HepG2 (cell line): ENCODE measurements at regions not wholly inside any gene's neighbourhood (a gene's known extent, or its start where the extent isn't known, plus 50 kb on each side); places are given as distances from the start of the nearest gene placed in this dataset.

Source experiments
- ATAC-seq: fragments of 200-7000 bp; cut with Tn5 transposase; 3 replicates; pipeline ENCODE4 v1.9.1; 2020; ENCODE audit warnings: mild to moderate bottlenecking, moderate library complexity
- BruUV-seq: library from RNA; stranded (reverse); fragments of 400-500 nt; replicated peaks from 2 replicates; lab custom pipeline; 2021; lab: Mats Ljungman, UMichigan
- CTCF ChIA-PET: fragments of 300-600 bp; formaldehyde crosslinking; extraction: SDS; loops from one replicate; lab custom pipeline; 2021; ENCODE audit warnings: low total read pairs, inconsistent platforms, low intra/inter-chr PET ratio; lab: Yijun Ruan, JAX
- POLR2A ChIA-PET: fragments of 350-600 bp; sonication (Branson Sonifier 250); formaldehyde crosslinking; loops from one replicate; lab custom pipeline; 2020; ENCODE audit warnings: antibody characterized with exemption, inconsistent platforms; lab: Yijun Ruan, JAX
- DNase-seq: peaks from one replicate; pipeline ENCODE4 v3.0.0-alpha.2; 2015; ENCODE audit warnings: low spot score
- FAIRE-seq: peaks from 3 replicates; lab custom pipeline; 2011; peaks lifted over from hg19 to GRCh38; lab: Jason Lieb, UNC
- H2AFZ ChIP-seq: one replicate; pipeline ENCODE4 v1.6.1; 2011; ENCODE audit warnings: low read length, inconsistent platforms
- H3K27ac ChIP-seq: fragments of 300-600 bp; 3 replicates; pipeline ENCODE4 v1.8.0; 2011; ENCODE audit warnings: mixed run types, mild to moderate bottlenecking, mixed read lengths, low read length, inconsistent platforms; ENCODE audit not compliant: insufficient read depth; ENCODE audit errors: extremely low read length
- H3K27me3 ChIP-seq, 2 experiments: fragments of 200-600 bp in 1 of 2; 2 replicates in 1 of 2; 3 replicates in 1 of 2; pipeline versions ENCODE4 v1.6.0 to v1.8.0; 2011; ENCODE audit warnings: low read length in 2 of 2, mild to moderate bottlenecking in 2 of 2, moderate library complexity in 2 of 2, inconsistent platforms in 1 of 2; ENCODE audit not compliant: insufficient read depth in 2 of 2, control insufficient read depth in 1 of 2
- H3K36me3 ChIP-seq, 2 experiments: fragments of 200-600 bp in 1 of 2; replicated peaks in 1 of 2; 2 replicates in 1 of 2; 3 replicates in 1 of 2; pipeline versions ENCODE4 v1.5.1 to v1.8.0; 2011; ENCODE audit warnings: low read length in 2 of 2, inconsistent platforms in 1 of 2; ENCODE audit not compliant: insufficient read depth in 2 of 2, control insufficient read depth in 1 of 2
- H3K4me1 ChIP-seq: 2 replicates; pipeline ENCODE4 v1.5.1; 2012; ENCODE audit warnings: low read length, inconsistent platforms; ENCODE audit not compliant: insufficient read depth
- H3K4me2 ChIP-seq: 2 replicates; pipeline ENCODE4 v1.6.0; 2011; ENCODE audit warnings: low read depth, low read length, inconsistent platforms
- H3K4me3 ChIP-seq, 3 experiments: fragments of 200-600 bp in 1 of 3; sonication (generic), shearing (Covaris generic) in 1 of 3; replicated peaks in 1 of 3; 2 replicates each; pipeline ENCODE4 v1.5.1; 2011 to 2016; ENCODE audit warnings: low read length in 3 of 3, inconsistent platforms in 2 of 3, low read depth in 2 of 3, mild to moderate bottlenecking in 2 of 3, control low read depth in 1 of 3, mixed read lengths in 1 of 3; ENCODE audit not compliant: insufficient read depth in 1 of 3
- H3K79me2 ChIP-seq: one replicate; pipeline ENCODE4 v1.6.1; 2011; ENCODE audit warnings: low read length, inconsistent platforms; ENCODE audit not compliant: insufficient read depth
- H3K9ac ChIP-seq: 2 replicates; pipeline ENCODE4 v1.6.0; 2011; ENCODE audit warnings: mild to moderate bottlenecking, low read depth, low read length, inconsistent platforms; ENCODE audit not compliant: insufficient read depth
- H3K9me3 ChIP-seq: 2 replicates; pipeline ENCODE4 v1.5.1; 2012; ENCODE audit warnings: mild to moderate bottlenecking, low read length
- H4K20me1 ChIP-seq: 2 replicates; pipeline ENCODE4 v1.6.0; 2011; ENCODE audit warnings: inconsistent platforms, mild to moderate bottlenecking, low read length, moderate library complexity; ENCODE audit not compliant: insufficient read depth
- ATF7 ChIP-seq, 2 experiments: fragments of 450-650 bp in 1 of 2; sonication (generic) in 1 of 2; formaldehyde crosslinking in 1 of 2; IDR thresholded peaks; 2 replicates each; pipeline versions ENCODE4 v1.4.0 to v1.6.1; 2016 to 2020; ENCODE audit warnings: antibody characterized with exemption in 1 of 2, mild to moderate bottlenecking in 1 of 2, missing genetic modification reagents in 1 of 2
- CEBPB ChIP-seq: IDR thresholded peaks from 2 replicates; pipeline ENCODE4 v1.6.1; 2011; ENCODE audit warnings: low read depth, low read length, improper control_type of control experiment, borderline replicate concordance
- NPAS2 ChIP-seq: sonication (generic); formaldehyde crosslinking; IDR thresholded peaks from 2 replicates; pipeline ENCODE4 v1.8.0; 2022; ENCODE audit warnings: mild to moderate bottlenecking, missing genetic modification reagents, borderline replicate concordance
- PCBP2 ChIP-seq: fragments of 200-400 bp; formaldehyde crosslinking; optimal IDR thresholded peaks from 2 replicates; pipeline ENCODE3; 2018; ENCODE audit warnings: low read length, low read depth; ENCODE audit not compliant: poor library complexity, severe bottlenecking
- RAD51 ChIP-seq: fragments of 450-650 bp; IDR thresholded peaks from 2 replicates; pipeline ENCODE4 v1.6.1; 2016; ENCODE audit warnings: borderline replicate concordance
- RFX5 ChIP-seq: IDR thresholded peaks from 2 replicates; pipeline ENCODE4 v1.6.1; 2011; ENCODE audit warnings: low read depth, low read length, improper control_type of control experiment
- SSRP1 ChIP-seq: IDR thresholded peaks from 2 replicates; pipeline ENCODE4 v1.6.1; 2016; ENCODE audit warnings: control low read depth
- U2AF1 ChIP-seq: fragments of 200-400 bp; formaldehyde crosslinking; optimal IDR thresholded peaks from 2 replicates; pipeline ENCODE3; 2017; ENCODE audit warnings: mild to moderate bottlenecking, low read depth, low read length
- ZNF678 ChIP-seq: sonication (generic); formaldehyde crosslinking; IDR thresholded peaks from 2 replicates; pipeline ENCODE4 v1.4.0; 2020; ENCODE audit warnings: mild to moderate bottlenecking, missing genetic modification reagents
- ZSCAN22 ChIP-seq: sonication (generic); formaldehyde crosslinking; IDR thresholded peaks from 2 replicates; pipeline ENCODE4 v1.4.0; 2020; ENCODE audit warnings: mild to moderate bottlenecking, missing genetic modification reagents
- WGBS: methylation state at CpG from one replicate; pipeline ENCODE4 v1.1.6; 2017; ENCODE audit warnings: low lambda C conversion rate; 5-methylcytosine and 5-hydroxymethylcytosine counted together
- in situ Hi-C: cut with HindIII; loops from 2 replicates; pipeline ENCODE4 v1.10.0; 2017; ENCODE audit warnings: low pct_unique_long_range_greater_than_20kb; ENCODE audit not compliant: extremely low pct_ligation_motif_present
- intact Hi-C: fragments of 100-400 bp; cut with micrococcal nuclease; formaldehyde crosslinking; loops from one replicate; pipeline ENCODE4 v1.10.0; 2022; ENCODE audit not compliant: unreplicated experiment
- TF ChIP-seq, protein P1 (sequence below): sonication (generic); formaldehyde crosslinking; conservative IDR thresholded peaks from 2 replicates; pipeline ENCODE4 v1.4.0; 2020; ENCODE audit warnings: missing genetic modification reagents

DNA sequence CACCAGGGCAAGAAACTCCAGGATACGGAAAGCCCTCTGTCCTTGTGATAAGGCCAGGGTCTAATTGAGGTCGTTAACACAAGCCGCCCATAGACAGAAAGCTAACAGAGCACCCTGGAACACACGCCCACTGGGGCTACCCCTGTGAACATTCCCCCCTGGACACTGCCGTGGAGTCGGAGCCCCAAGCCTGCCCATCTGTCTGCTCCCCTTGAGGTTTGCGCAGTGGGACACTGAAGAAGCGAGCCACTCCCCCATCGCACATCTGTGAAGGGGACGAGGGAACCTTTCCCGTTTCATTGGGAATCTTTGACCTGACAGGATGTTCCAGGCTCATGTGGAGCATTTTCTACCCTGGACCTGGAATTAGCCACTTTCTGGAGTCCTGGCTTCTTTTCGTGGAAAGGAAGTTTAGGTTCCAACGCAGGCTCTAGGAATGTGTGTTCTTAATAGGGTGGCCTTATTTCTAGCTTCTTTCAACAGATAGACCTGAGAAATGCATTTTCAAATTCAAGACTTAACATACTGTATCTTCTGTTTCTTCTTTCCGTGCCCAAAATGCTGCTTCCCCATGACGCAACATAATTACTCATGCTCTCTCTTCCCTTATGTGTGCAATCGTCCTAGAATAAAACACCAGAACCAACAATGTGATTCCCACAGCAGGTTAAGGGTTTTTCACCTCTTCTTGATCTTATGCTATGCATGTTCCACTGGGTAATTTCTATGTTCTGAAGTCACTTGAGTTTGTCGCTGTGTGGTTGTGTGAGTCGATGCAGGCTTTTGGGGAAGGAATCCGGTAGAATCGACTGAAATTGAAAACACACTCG lies 161.1 kb downstream of the ERMARD start:
- peaks cover 5 to 39% of the 10 kb centered on the region in 2 experiments for H3K27me3 ChIP-seq
- BruUV-seq: no TSS peak
- WGBS: 46% methylated on average over 19 of the region's 21 CpGs
- no peak overlapping the region for H3K27ac ChIP-seq
- POLR2A ChIA-PET: no interaction called here
- no peaks in the 10 kb centered on the region for H4K20me1 ChIP-seq
- TF ChIP-seq ATF7 (IDR thresholded peaks at IDR 0.05) (0 out of 2 replicates have a peak, but pooled peaks have one; percentile 7), ATF7 (CRISPR knock-in tag; IDR thresholded peaks at IDR 0.05) (no peak), ZSCAN22 (CRISPR knock-in tag) (no peak), PCBP2 (no peak), SSRP1 (CRISPR knock-in tag) (no peak), ZNF678 (CRISPR knock-in tag) (no peak), U2AF1 (no peak), RFX5 (no peak), CEBPB (0 out of 2 replicates have a peak, but pooled peaks have one; percentile 49), RAD51 (no peak), NPAS2 (CRISPR knock-in tag) (no peak)
- TF ChIP-seq, protein P1, sequence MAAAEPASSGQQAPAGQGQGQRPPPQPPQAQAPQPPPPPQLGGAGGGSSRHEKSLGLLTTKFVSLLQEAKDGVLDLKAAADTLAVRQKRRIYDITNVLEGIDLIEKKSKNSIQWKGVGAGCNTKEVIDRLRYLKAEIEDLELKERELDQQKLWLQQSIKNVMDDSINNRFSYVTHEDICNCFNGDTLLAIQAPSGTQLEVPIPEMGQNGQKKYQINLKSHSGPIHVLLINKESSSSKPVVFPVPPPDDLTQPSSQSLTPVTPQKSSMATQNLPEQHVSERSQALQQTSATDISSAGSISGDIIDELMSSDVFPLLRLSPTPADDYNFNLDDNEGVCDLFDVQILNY (CRISPR knock-in tag): no peak
- TF ChIP-seq, all 625 proteins: peak for 2
- Histone ChIP-seq H3K4me3 (no peak overlapping the region), H3K4me1 (peaks cover 9% of the 10 kb centered on the region), H2AFZ (no peak overlapping the region), H3K36me3 (no peaks in the 10 kb centered on the region), H3K79me2 (no peaks in the 10 kb centered on the region), H3K4me2 (no peak overlapping the region), H3K9ac (no peak overlapping the region), H3K9me3 (no peaks in the 10 kb centered on the region)
- DNase-seq: no peak
- CTCF ChIA-PET: no interaction called here
- in situ Hi-C loops (no loop called here), intact Hi-C loops (no loop called here)
- ATAC-seq: no peak
- FAIRE-seq: no peak
